Smooth muscle cell (in vitro differentiated cells): ENCODE measurements at regions not wholly inside any gene's neighbourhood (a gene's known extent, or its start where the extent isn't known, plus 50 kb on each side); places are given as distances from the start of the nearest gene placed in this dataset.

Experiments used
- DNase-seq: peaks from one replicate; lab custom pipeline; 2025; ENCODE audit not compliant: unreplicated experiment; lab: John Stamatoyannopoulos, UW
- H2AFZ ChIP-seq: fragments of 200-600 bp; sonication (generic); 2 replicates; pipeline ENCODE4 v1.6.0; 2016; ENCODE audit warnings: antibody characterized with exemption, low read depth, mild to moderate bottlenecking
- H3F3A ChIP-seq: fragments of 200-600 bp; sonication (generic); 2 replicates; pipeline ENCODE4 v1.6.0; 2017; ENCODE audit warnings: antibody characterized with exemption, low read depth
- H3K27ac ChIP-seq: fragments of 200-600 bp; sonication (generic); 2 replicates; pipeline ENCODE4 v1.5.1; 2016; ENCODE audit warnings: low read depth, mild to moderate bottlenecking
- H3K27me3 ChIP-seq: fragments of 200-600 bp; sonication (generic); 2 replicates; pipeline ENCODE4 v1.6.1; 2016; ENCODE audit warnings: low read depth, mild to moderate bottlenecking
- H3K36me3 ChIP-seq: fragments of 200-600 bp; sonication (generic); 2 replicates; pipeline ENCODE4 v1.5.1; 2016; ENCODE audit warnings: low read depth
- H3K4me1 ChIP-seq: fragments of 200-600 bp; sonication (generic); 2 replicates; pipeline ENCODE4 v1.5.1; 2016; ENCODE audit warnings: low read depth
- H3K4me2 ChIP-seq: fragments of 200-600 bp; sonication (generic); 2 replicates; pipeline ENCODE4 v1.6.0; 2016; ENCODE audit warnings: mild to moderate bottlenecking
- H3K4me3 ChIP-seq: fragments of 200-600 bp; sonication (generic); 2 replicates; pipeline ENCODE4 v1.5.1; 2016; ENCODE audit warnings: mild to moderate bottlenecking
- H3K79me2 ChIP-seq: fragments of 200-600 bp; sonication (generic); 2 replicates; pipeline ENCODE4 v1.6.0; 2016; ENCODE audit warnings: low read depth, mild to moderate bottlenecking
- H3K9ac ChIP-seq: fragments of 200-600 bp; sonication (generic); 2 replicates; pipeline ENCODE4 v1.6.0; 2016; ENCODE audit warnings: low read depth
- H3K9me3 ChIP-seq: fragments of 200-600 bp; sonication (generic); replicated peaks from 2 replicates; pipeline ENCODE4 v1.5.1; 2016; ENCODE audit warnings: low read depth
- H4K20me1 ChIP-seq: fragments of 200-600 bp; sonication (generic); 2 replicates; pipeline ENCODE4 v1.6.0; 2016; ENCODE audit warnings: low read depth
- WGBS: methylation state at CpG from one replicate; pipeline ENCODE4 v1.1.7; 2016; ENCODE audit warnings: low lambda C conversion rate; 5-methylcytosine and 5-hydroxymethylcytosine counted together
- TF ChIP-seq, protein P1 (sequence below): fragments of 200-600 bp; sonication (generic); IDR thresholded peaks from 2 replicates; pipeline ENCODE4 v1.5.1; 2017; ENCODE audit warnings: borderline replicate concordance, mild to moderate bottlenecking, antibody characterized with exemption; ENCODE audit not compliant: insufficient read depth, poor library complexity, severe bottlenecking

DNA sequence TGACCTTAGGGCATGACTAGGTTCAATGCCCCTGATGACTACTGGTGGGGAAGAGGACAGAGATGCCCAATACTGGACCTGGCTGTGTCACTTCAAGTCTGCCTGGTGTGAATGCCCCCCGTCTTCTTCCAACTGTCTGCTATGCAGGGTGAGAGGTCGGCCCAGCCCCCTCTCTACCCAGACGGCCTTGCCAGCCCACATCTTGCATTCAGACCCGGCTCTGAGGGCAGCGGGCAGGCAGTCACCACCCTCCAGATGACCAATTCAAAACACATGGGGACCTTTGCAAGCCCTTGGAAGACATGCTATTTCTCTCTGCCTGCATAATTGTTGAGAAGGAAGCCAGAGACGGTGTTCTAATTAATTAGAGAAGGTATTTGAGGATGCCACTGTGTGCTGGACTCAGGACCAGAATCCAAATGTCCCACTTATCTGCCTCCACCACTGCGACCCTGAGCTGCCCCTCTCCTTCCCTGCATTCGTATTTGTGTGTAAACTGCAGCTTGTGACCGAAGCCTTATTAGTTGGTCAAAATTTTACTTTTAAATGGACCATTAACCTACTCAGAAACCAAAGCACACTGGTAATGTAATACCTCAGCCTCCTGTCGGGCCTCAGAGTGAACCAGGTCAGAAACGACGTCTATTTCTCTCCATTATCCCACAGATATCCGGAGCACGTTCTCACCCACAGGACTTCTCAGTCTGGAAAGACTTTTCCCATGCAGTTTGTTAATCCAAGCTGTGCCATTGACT lies 407.0 kb downstream of the ZNF536 start:
- Histone ChIP-seq H3F3A (no peaks in the 10 kb centered on the region), H3K27me3 (no peaks in the 10 kb centered on the region), H3K4me1 (no peaks in the 10 kb centered on the region)

DNA sequence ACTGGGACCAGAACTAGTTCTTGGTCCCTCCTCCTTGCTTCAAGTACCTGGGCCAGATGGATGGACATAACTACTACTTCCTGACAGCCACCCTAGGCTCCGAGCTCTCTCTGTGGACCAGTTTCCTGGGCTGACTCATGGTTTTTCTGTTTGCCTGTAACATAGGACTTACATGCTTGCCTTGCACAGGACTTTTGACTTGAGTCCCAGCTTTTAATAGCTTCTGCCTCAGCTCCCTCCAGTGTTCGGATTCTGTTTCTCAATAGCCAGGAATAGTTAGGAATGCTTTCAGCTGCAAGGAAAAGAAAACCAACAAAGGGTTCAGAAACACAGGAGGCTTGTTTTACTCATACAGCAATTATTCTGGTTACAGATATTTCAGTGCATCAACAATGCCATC lies 405.9 kb downstream of the ZNF536 start:
- no peaks in the 10 kb centered on the region for H3K4me1 ChIP-seq
- H3F3A ChIP-seq: no peaks in the 10 kb centered on the region
- DNase-seq: no peak
- 85% methylated on average over 2 of the region's 2 CpGs for WGBS
- H4K20me1 ChIP-seq: no peaks in the 10 kb centered on the region
- H3K79me2 ChIP-seq: no peaks in the 10 kb centered on the region
- H3K27ac ChIP-seq: no peak overlapping the region
- H3K36me3 ChIP-seq: no peaks in the 10 kb centered on the region
- H3K9me3 ChIP-seq: no peaks in the 10 kb centered on the region
- H3K9ac ChIP-seq: no peak overlapping the region
- no peak overlapping the region for H3K4me3 ChIP-seq
- H3K4me2 ChIP-seq: no peak overlapping the region
- H2AFZ ChIP-seq: no peak overlapping the region
- no peaks in the 10 kb centered on the region for H3K27me3 ChIP-seq
- TF ChIP-seq, protein P1, sequence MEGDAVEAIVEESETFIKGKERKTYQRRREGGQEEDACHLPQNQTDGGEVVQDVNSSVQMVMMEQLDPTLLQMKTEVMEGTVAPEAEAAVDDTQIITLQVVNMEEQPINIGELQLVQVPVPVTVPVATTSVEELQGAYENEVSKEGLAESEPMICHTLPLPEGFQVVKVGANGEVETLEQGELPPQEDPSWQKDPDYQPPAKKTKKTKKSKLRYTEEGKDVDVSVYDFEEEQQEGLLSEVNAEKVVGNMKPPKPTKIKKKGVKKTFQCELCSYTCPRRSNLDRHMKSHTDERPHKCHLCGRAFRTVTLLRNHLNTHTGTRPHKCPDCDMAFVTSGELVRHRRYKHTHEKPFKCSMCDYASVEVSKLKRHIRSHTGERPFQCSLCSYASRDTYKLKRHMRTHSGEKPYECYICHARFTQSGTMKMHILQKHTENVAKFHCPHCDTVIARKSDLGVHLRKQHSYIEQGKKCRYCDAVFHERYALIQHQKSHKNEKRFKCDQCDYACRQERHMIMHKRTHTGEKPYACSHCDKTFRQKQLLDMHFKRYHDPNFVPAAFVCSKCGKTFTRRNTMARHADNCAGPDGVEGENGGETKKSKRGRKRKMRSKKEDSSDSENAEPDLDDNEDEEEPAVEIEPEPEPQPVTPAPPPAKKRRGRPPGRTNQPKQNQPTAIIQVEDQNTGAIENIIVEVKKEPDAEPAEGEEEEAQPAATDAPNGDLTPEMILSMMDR: no peak

More for the DNA sequence above, 407.0 kb downstream of the ZNF536 start:
- TF ChIP-seq, protein P1: no peak
- no peaks in the 10 kb centered on the region for H3K9me3 ChIP-seq
- no peak for DNase-seq
- H3K4me3 ChIP-seq: no peak overlapping the region
- H4K20me1 ChIP-seq: no peaks in the 10 kb centered on the region
- no peak overlapping the region for H3K4me2 ChIP-seq
- no peak overlapping the region for H3K9ac ChIP-seq
- 92% methylated on average over 14 of the region's 14 CpGs for WGBS
- no peak overlapping the region for H3K27ac ChIP-seq
- H3K79me2 ChIP-seq: no peaks in the 10 kb centered on the region
- H3K36me3 ChIP-seq: no peaks in the 10 kb centered on the region
- H2AFZ ChIP-seq: no peak overlapping the region

DNA sequence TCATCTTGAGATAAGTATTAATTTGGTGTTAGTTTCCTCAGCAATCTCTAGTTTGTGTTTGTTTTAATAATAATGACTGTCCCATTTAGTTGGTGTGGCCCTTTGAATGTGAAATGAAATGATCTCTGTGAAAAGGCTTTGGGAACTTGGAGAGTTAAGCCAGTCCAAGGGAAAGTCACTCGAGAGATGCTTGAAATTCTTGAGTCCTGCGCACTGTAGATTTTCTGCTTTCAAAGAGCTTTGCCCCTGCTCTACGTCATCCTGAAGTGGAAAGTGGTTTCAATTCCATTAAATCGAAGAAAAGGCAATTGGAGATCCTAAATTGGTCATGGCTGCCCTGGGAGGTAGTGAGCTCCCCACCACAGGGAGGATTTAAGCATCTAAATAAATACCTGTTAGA lies 403.8 kb downstream of the ZNF536 start:
- Histone ChIP-seq H3F3A (no peaks in the 10 kb centered on the region), H4K20me1 (no peaks in the 10 kb centered on the region), H3K36me3 (no peaks in the 10 kb centered on the region), H3K9me3 (no peaks in the 10 kb centered on the region), H3K4me3 (no peak overlapping the region), H3K4me2 (no peak overlapping the region), H3K27ac (no peak overlapping the region), H3K79me2 (no peaks in the 10 kb centered on the region), H3K4me1 (no peaks in the 10 kb centered on the region), H3K27me3 (no peaks in the 10 kb centered on the region), H2AFZ (no peak overlapping the region), H3K9ac (no peak overlapping the region)
- DNase-seq: no peak
- TF ChIP-seq, protein P1: no peak
- 58% methylated on average over 4 of the region's 4 CpGs for WGBS

GRCh38 chr19:30774252-30774766 lies 402.1 kb downstream of the ZNF536 start:
- no peak overlapping the region for H2AFZ ChIP-seq
- no peak for DNase-seq
- H3K4me3 ChIP-seq: no peak overlapping the region
- H3K9ac ChIP-seq: no peak overlapping the region
- H3K36me3 ChIP-seq: no peaks in the 10 kb centered on the region
- H3K9me3 ChIP-seq: peaks cover under 1% of the 10 kb centered on the region
- no peaks in the 10 kb centered on the region for H3K79me2 ChIP-seq
- no peaks in the 10 kb centered on the region for H3F3A ChIP-seq
- no peak overlapping the region for H3K27ac ChIP-seq
- no peak overlapping the region for H3K4me2 ChIP-seq
- H4K20me1 ChIP-seq: no peaks in the 10 kb centered on the region
- TF ChIP-seq, protein P1: no peak
- no peaks in the 10 kb centered on the region for H3K4me1 ChIP-seq
- no peaks in the 10 kb centered on the region for H3K27me3 ChIP-seq
- WGBS: 79% methylated on average over 3 of the region's 3 CpGs
